HEK293 (cell line): ENCODE measurements at regions not wholly inside any gene's neighbourhood (a gene's known extent, or its start where the extent isn't known, plus 50 kb on each side); places are given as distances from the start of the nearest gene placed in this dataset.

Experiments used
- GLI4 ChIP-seq: fragments of 450-650 bp; formaldehyde crosslinking; IDR thresholded peaks from 2 replicates; pipeline ENCODE4 v1.5.1; 2016; ENCODE audit warnings: missing biosample characterization, missing genetic modification characterization
- KLF16 ChIP-seq: fragments of 450-650 bp; formaldehyde crosslinking; IDR thresholded peaks from 2 replicates; pipeline ENCODE4 v1.5.1; 2017; ENCODE audit warnings: missing biosample characterization, missing genetic modification characterization
- MYNN ChIP-seq: fragments of 450-650 bp; formaldehyde crosslinking; IDR thresholded peaks from 2 replicates; pipeline ENCODE4 v1.5.1; 2016; ENCODE audit warnings: missing biosample characterization, missing genetic modification characterization, borderline replicate concordance
- OSR2 ChIP-seq: fragments of 450-650 bp; formaldehyde crosslinking; IDR thresholded peaks from 2 replicates; pipeline ENCODE4 v1.5.1; 2016; ENCODE audit warnings: missing biosample characterization, missing genetic modification characterization
- REPIN1 ChIP-seq: fragments of 450-650 bp; formaldehyde crosslinking; IDR thresholded peaks from 2 replicates; pipeline ENCODE4 v1.5.1; 2017; ENCODE audit warnings: missing biosample characterization, missing genetic modification characterization, low read depth
- SP2 ChIP-seq: fragments of 450-650 bp; formaldehyde crosslinking; IDR thresholded peaks from 2 replicates; pipeline ENCODE4 v1.5.1; 2016; ENCODE audit warnings: missing biosample characterization, missing genetic modification characterization
- ZBTB11 ChIP-seq: fragments of 450-650 bp; formaldehyde crosslinking; conservative IDR thresholded peaks from 2 replicates; pipeline ENCODE4 v1.5.1; 2016; ENCODE audit warnings: low read depth, missing biosample characterization, missing genetic modification characterization
- ZNF223 ChIP-seq: fragments of 450-650 bp; formaldehyde crosslinking; IDR thresholded peaks from 2 replicates; pipeline ENCODE4 v1.5.1; 2016; ENCODE audit warnings: missing biosample characterization, missing genetic modification characterization
- ZNF362 ChIP-seq: fragments of 450-650 bp; formaldehyde crosslinking; IDR thresholded peaks from 2 replicates; pipeline ENCODE4 v1.5.1; 2016; ENCODE audit warnings: missing biosample characterization, missing genetic modification characterization
- TF ChIP-seq, protein P1 (sequence below): fragments of 450-650 bp; formaldehyde crosslinking; IDR thresholded peaks from 2 replicates; pipeline ENCODE4 v1.5.1; 2016; ENCODE audit warnings: missing biosample characterization, missing genetic modification characterization
- TF ChIP-seq, protein P2 (sequence below): fragments of 450-650 bp; formaldehyde crosslinking; IDR thresholded peaks from 2 replicates; pipeline ENCODE4 v1.5.1; 2016; ENCODE audit warnings: missing biosample characterization, missing genetic modification characterization

DNA sequence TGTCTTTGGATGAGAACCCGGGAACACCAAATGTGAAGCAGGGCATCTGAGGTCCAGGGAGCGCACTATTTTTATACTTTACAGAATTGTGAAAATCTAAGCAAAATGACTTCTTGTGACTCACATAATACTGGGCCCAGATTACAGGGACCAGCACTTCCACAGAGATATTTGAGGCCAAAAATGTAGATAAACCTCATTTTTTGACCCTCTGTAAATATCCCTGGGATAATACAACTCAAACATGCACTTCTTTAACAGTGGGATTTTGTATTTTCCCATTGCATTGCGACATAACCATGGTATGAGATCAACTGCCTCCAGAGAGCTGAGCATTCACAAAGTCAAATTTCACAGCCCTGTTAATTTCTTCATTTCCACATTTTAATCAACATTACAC, 289.4 kb upstream of the ADGRL4 start:
- TF ChIP-seq, protein P1, sequence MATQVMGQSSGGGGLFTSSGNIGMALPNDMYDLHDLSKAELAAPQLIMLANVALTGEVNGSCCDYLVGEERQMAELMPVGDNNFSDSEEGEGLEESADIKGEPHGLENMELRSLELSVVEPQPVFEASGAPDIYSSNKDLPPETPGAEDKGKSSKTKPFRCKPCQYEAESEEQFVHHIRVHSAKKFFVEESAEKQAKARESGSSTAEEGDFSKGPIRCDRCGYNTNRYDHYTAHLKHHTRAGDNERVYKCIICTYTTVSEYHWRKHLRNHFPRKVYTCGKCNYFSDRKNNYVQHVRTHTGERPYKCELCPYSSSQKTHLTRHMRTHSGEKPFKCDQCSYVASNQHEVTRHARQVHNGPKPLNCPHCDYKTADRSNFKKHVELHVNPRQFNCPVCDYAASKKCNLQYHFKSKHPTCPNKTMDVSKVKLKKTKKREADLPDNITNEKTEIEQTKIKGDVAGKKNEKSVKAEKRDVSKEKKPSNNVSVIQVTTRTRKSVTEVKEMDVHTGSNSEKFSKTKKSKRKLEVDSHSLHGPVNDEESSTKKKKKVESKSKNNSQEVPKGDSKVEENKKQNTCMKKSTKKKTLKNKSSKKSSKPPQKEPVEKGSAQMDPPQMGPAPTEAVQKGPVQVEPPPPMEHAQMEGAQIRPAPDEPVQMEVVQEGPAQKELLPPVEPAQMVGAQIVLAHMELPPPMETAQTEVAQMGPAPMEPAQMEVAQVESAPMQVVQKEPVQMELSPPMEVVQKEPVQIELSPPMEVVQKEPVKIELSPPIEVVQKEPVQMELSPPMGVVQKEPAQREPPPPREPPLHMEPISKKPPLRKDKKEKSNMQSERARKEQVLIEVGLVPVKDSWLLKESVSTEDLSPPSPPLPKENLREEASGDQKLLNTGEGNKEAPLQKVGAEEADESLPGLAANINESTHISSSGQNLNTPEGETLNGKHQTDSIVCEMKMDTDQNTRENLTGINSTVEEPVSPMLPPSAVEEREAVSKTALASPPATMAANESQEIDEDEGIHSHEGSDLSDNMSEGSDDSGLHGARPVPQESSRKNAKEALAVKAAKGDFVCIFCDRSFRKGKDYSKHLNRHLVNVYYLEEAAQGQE (tag by site-specific recombination), result no peak
- TF ChIP-seq, protein P2, sequence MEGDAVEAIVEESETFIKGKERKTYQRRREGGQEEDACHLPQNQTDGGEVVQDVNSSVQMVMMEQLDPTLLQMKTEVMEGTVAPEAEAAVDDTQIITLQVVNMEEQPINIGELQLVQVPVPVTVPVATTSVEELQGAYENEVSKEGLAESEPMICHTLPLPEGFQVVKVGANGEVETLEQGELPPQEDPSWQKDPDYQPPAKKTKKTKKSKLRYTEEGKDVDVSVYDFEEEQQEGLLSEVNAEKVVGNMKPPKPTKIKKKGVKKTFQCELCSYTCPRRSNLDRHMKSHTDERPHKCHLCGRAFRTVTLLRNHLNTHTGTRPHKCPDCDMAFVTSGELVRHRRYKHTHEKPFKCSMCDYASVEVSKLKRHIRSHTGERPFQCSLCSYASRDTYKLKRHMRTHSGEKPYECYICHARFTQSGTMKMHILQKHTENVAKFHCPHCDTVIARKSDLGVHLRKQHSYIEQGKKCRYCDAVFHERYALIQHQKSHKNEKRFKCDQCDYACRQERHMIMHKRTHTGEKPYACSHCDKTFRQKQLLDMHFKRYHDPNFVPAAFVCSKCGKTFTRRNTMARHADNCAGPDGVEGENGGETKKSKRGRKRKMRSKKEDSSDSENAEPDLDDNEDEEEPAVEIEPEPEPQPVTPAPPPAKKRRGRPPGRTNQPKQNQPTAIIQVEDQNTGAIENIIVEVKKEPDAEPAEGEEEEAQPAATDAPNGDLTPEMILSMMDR (tag by site-specific recombination), result no peak
- TF ChIP-seq SP2 (tag by site-specific recombination) (no peak), OSR2 (tag by site-specific recombination) (no peak), MYNN (tag by site-specific recombination) (no peak), REPIN1 (tag by site-specific recombination) (no peak), ZNF362 (no peak), ZNF223 (tag by site-specific recombination) (no peak), GLI4 (tag by site-specific recombination) (no peak), ZBTB11 (no peak), KLF16 (tag by site-specific recombination) (no peak)
